NCI-H146 treated with DMSO at 0.1 percent for 48 hours (cell line): ENCODE measurements at regions not wholly inside any gene's neighbourhood (a gene's known extent, or its start where the extent isn't known, plus 50 kb on each side); places are given as distances from the start of the nearest gene placed in this dataset.
"Not testable (repeated sequence)": the region's sequence is repeated elsewhere in the genome, so short reads cannot be mapped to it uniquely, and the experiment has no call there.

Source experiments
- DNase-seq: peaks from one replicate; lab custom pipeline; 2025; ENCODE audit not compliant: unreplicated experiment; lab: John Stamatoyannopoulos, UW

- DNase-seq, result no peak
Measured at GRCh38 chr4:124432500-124432899, 280.0 kb downstream of the ANKRD50 start.

GRCh38 chr4:124433044-124433443, 279.5 kb downstream of the ANKRD50 start:
- DNase-seq, result no peak

GRCh38 chr4:124433500-124433899, 279.0 kb downstream of the ANKRD50 start:
- DNase-seq, result no peak

DNA sequence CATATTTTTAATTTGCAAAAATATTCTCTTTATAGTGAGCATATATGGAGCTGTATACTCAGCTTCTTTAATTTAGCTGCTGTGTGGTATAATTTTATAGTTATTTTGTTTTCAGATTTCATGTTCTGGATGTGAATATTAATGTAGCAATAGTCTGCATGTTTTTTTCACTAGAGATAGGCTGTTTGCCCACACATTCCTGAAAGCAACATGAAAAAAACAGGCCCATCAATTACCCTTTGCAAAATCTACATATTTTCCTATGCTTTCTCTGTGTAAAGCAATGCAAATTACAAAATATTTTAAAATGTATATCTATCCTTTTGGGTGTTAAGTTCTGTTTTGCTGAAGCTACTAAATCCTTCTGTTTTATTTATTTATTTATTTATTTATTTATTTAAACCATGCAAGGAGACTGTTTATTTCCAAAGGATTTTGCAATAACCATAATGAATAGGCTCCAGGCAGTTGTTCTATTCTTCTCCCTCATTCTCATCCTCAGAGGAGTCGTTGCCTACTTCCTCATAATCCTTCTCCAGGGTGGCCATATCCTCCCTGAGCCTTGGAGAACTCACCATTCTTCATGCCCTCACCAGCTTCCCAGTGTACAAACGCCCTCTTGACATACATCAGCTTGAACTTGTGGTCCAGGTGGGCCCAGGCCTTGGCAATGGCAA, 277.1 kb downstream of the ANKRD50 start:
- DNase-seq, result no peak

GRCh38 chr4:124437853-124438495, 274.6 kb downstream of the ANKRD50 start:
- no peak for DNase-seq

- DNase-seq, result no peak
Measured at GRCh38 chr4:124445071-124445470, 267.5 kb downstream of the ANKRD50 start.

DNA sequence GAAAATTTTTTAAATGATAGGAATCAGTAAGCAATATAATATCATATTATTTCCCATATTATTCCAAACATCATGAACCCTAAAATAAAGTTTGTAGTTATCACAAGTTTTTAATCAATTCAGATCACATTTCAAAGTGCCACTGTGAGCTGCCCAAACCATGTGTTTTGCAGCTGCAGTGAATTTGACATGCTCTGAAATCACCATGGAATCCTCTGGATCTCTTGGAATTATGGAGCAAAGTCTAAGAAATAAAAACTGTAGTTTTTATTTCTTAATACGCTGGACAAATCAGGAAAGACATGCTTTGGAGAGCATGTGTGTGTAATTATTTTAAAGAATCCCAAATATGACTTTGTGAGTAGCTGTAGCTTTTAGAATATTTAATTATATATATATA, 262.7 kb downstream of the ANKRD50 start:
- no peak for DNase-seq

- DNase-seq, result no peak
Measured at GRCh38 chr4:124450851-124451250, 261.7 kb downstream of the ANKRD50 start.

DNA sequence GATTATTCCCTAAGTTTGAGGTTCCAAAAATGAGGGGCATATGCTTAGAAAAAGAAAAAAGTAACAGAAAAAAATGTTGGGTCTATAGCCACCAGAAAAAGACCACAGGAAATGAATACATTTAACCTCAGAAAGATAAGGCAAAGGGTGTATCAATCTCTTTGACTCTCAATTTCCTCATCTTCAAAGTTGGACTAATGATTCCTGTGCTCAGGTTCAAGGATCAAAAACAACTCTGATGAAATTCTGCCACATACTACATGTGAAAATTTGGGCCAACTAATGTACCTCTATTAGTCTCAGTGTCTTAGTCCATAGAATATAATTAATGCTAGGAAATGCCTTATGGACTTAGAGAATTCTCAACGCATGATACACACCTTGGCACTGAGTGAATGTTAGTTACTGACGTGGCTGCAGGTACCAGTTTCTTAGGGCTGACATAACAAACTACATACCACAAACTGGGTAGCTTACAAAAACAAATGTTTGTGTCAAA, 257.7 kb downstream of the ANKRD50 start:
- no peak for DNase-seq

DNA sequence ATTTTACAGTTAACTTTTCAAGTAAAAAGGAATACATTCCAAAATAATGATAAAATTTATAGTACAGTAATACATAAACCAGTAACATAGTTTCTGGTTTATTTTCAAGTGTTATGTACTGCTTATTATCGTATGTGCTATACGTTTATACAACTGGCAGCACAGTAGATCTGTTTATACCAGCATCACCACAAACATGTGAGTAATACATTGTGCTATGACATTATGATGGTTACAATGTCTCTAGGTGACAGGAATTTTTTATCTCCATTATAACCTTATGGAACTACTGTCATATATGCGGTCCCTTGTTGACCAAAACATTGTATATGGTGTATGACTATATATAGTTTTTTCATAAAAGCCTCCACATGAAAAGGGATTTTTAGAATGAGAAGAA, 256.9 kb downstream of the ANKRD50 start:
- no peak for DNase-seq

GRCh38 chr4:124459196-124459940, 253.2 kb downstream of the ANKRD50 start:
- DNase-seq, result no peak

- no peak for DNase-seq
Measured at GRCh38 chr4:124459941-124460310, 252.6 kb downstream of the ANKRD50 start.

DNA sequence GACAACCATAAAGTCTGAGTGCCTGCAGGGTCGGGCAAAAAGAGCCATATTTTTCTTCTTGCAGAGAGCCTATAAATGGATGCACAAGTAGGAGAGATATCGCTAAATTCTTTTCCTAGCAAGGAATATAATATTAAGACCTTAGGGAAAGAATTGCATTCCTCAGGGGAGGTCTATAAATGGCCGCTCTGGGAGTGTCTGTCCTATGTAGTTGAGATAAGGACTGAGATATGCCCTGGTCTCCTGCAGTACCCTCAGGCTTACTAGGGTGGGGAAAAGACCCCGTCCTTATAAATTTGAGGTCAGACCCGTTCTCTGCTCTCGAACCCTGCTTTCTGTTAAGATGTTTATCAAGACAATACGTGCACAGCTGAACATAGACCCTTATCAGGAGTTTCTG, 250.9 kb downstream of the ANKRD50 start:
- DNase-seq, result not testable (repeated sequence)

DNA sequence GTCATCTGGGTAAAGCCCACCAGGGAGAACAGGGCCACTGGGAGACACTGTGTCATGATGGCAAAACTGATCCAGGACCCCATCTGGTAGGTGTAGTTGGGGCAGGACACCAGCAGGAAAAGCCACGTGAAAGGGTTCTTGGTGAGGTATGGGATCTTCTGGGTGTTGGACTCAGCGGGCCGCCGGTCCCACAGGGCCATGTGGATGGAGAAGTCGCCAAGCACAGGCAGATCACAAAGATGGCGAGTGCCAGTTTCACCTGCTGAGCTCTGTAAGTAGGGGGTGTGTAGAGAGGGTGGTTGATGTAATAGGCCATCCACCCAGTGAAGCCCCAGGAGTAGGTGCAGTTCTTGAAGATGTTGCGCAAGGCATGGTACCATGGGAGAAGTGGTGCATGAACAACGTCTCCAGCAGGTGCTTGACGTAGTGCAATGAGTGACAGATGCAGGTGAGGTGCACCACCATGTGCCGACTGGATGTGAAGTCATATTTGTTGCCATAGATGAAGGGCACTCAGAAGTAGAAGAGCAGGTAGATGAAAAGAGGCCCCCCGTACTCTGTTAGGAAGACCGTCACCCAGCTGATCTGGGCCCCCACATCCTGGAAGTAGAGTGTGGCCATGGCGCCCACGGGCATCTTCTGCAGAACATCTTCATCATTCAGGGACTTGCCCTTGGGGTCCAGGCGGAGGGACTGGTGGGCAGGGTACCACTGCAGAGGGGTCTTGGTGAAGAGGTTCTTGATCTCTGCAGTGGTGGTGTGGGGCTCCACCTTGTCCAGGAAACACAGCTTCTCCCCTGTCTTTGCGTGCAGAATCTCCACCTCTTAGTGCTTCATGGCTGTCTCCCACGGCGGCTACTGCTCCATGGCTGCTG, 249.3 kb downstream of the ANKRD50 start:
- DNase-seq, result no peak

DNA sequence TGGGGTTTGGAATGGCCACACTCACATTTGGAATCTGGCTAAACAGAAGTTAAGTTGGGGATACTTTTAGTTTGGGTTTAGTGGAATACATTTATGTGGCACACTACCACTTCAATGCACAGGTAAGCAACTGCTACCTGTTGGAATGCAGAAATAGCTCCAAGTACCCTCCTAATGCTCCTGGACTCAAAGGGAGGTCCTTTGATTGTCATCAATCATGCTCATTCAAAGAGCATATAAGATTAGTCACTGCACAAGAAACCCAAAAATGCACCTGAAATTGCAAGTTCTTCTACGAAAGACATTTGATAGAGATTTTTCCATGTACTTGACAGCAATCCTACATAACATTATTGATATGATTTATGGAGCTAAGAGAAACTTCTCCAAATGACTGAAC, 247.7 kb downstream of the ANKRD50 start:
- DNase-seq, result no peak

DNA sequence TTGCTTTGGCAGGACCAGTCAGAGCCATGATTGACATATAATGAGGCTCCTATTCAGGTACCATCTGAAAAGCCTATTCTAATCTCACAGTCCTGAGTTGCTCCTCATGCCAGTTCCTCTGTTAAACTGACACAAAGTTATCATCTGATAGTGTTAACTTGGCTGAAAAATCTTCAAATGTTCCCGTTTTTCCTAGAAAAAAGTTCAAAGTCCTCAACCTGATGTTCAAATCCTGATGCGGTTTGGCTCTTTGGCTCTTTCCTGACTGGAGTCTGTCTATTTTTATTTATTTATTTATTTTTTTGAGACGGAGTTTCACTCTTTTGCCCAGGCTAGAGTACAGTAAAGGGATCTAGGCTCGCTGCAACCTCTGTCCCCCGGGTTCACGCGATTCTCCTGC, 244.2 kb downstream of the ANKRD50 start:
- no peak for DNase-seq

GRCh38 chr4:124469981-124470380, 242.6 kb downstream of the ANKRD50 start:
- DNase-seq, result no peak

- DNase-seq, result no peak
Measured at GRCh38 chr4:124478470-124478869, 234.1 kb downstream of the ANKRD50 start.

DNA sequence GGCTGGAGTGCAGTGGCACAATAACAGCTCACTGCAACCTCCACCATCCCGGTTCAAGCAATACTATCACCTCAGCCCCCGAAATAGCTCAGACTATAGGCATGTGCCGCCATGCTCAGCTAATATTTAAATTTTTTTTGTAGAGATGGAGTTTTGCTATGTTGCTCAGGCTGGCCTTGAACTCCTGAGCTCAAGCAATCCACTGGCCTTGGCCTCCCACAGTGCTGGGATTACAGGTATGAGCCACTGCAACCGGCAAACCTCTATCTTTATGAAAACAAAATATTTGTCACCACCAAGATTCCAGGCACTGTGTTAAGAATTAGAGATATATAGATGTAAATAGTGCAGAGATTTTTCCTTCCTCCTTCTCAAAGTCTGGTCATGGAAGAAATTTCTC, 232.5 kb downstream of the ANKRD50 start:
- DNase-seq, result no peak

- no peak for DNase-seq
Measured at GRCh38 chr4:124481123-124481522, 231.4 kb downstream of the ANKRD50 start.
